D721Med (cell line): ENCODE measurements at regions not wholly inside any gene's neighbourhood (a gene's known extent, or its start where the extent isn't known, plus 50 kb on each side); places are given as distances from the start of the nearest gene placed in this dataset.

ENCODE experiments used
- DNase-seq: peaks from one replicate; pipeline ENCODE4 v3.0.0; 2011; ENCODE audit warnings: low spot score; ENCODE audit not compliant: insufficient read length
- FAIRE-seq: peaks from 2 replicates; lab custom pipeline; 2011; peaks lifted over from hg19 to GRCh38; lab: Jason Lieb, UNC
- TF ChIP-seq, protein P1 (sequence below): IDR thresholded peaks from 2 replicates; pipeline ENCODE4 v1.5.1; 2012; ENCODE audit warnings: mild to moderate bottlenecking, control low read depth; ENCODE audit not compliant: insufficient read depth; ENCODE audit errors: missing control alignments

- FAIRE-seq (no peak), DNase-seq (no peak)
- TF ChIP-seq, protein P1, sequence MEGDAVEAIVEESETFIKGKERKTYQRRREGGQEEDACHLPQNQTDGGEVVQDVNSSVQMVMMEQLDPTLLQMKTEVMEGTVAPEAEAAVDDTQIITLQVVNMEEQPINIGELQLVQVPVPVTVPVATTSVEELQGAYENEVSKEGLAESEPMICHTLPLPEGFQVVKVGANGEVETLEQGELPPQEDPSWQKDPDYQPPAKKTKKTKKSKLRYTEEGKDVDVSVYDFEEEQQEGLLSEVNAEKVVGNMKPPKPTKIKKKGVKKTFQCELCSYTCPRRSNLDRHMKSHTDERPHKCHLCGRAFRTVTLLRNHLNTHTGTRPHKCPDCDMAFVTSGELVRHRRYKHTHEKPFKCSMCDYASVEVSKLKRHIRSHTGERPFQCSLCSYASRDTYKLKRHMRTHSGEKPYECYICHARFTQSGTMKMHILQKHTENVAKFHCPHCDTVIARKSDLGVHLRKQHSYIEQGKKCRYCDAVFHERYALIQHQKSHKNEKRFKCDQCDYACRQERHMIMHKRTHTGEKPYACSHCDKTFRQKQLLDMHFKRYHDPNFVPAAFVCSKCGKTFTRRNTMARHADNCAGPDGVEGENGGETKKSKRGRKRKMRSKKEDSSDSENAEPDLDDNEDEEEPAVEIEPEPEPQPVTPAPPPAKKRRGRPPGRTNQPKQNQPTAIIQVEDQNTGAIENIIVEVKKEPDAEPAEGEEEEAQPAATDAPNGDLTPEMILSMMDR: no peak
Measured at GRCh38 chr10:10526846-10527245, 490.8 kb upstream of the CELF2 start.

DNA sequence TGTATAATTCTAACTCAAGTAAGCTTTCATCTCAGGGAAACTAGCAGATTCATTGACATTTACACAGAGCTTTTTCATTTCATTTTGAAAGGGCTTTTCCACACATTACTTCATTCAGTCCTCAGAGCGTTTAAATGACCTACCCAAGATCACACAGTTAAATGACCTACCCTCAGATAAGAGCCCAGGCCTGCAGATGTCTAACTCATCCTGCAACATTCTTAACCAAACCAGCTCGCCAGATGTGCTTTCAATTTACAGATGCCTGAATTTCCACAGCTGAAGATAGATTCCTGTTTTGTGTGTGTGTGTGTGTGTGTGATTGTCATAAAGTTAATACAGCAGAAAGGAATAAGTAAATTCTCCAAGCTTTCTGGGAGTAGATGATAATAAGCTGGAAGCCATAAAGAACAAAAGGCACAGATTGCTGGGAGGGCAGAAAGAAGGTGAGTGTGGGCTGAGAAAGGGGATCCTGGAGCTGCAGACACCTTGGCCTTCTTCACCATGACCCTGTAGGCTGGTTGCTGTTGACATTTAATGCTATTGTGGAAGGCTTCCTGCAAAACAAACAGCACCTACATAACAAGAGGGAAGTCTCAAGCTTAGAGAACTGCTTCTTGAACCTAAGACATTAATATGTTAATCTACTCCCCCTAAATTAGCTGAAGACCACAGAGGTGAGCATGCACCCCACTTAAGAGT lies 489.7 kb upstream of the CELF2 start:
- DNase-seq (no peak), FAIRE-seq (no peak)
- TF ChIP-seq, protein P1: no peak

GRCh38 chr10:10528563-10528910 lies 489.1 kb upstream of the CELF2 start:
- TF ChIP-seq, protein P1: no peak
- DNase-seq: no peak

GRCh38 chr10:10530313-10530712 lies 487.4 kb upstream of the CELF2 start:
- TF ChIP-seq, protein P1: no peak
- DNase-seq (no peak), FAIRE-seq (no peak)

More at GRCh38 chr10:10528563-10528910, 489.1 kb upstream of the CELF2 start:
- no peak for FAIRE-seq

GRCh38 chr10:10532236-10532635 lies 485.4 kb upstream of the CELF2 start:
- DNase-seq (no peak), FAIRE-seq (no peak)
- TF ChIP-seq, protein P1: no peak

DNA sequence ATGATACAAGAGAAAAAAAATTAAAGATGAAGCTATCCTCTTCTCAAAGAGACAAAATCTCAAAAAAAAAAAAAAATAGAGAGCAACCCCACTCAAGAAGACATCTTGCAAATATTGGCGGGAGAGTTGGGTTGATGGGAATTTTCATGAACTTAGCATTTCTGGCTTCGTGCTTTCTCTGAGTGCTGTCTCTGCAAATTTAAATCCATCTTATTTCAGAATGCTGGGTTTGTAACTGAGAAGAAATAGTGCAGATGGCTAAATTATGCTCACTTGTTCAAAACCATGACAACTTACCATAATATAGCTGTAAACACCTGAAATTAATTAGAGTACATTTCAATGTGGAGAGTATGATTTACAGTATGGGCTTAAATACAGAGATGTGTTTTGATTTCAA lies 484.8 kb upstream of the CELF2 start:
- no peak for DNase-seq
- FAIRE-seq: no peak
- TF ChIP-seq, protein P1: no peak

GRCh38 chr10:10533437-10533836 lies 484.2 kb upstream of the CELF2 start:
- FAIRE-seq (no peak), DNase-seq (no peak)
- TF ChIP-seq, protein P1: no peak
